ENCODE measurements at regions not wholly inside any gene's neighbourhood (a gene's known extent, or its start where the extent isn't known, plus 50 kb on each side); places are given as distances from the start of the nearest gene placed in this dataset.

DNA sequence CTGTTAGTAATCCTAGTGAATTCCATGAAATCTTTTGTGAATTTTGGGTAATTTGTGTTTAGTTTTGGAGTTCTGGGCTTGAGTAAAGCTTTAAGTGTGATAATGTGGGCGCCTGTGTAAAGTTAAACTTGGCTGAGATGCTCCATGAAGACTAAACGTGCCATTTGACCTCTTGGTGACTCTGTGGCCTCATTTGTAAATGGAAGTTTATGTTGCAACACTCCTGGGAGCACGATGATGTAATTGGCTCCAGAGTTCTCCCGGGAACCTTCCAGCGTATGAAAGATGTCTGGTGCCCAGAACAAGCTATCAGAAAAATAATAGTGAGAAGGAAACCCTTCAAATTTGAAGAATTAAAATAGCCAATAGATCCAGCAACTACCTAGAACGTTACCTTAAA, 981.2 kb downstream of the TLE4 start:
- DNase-seq (ENCODE audit: low read depth, low spot score), result no peak

DNA sequence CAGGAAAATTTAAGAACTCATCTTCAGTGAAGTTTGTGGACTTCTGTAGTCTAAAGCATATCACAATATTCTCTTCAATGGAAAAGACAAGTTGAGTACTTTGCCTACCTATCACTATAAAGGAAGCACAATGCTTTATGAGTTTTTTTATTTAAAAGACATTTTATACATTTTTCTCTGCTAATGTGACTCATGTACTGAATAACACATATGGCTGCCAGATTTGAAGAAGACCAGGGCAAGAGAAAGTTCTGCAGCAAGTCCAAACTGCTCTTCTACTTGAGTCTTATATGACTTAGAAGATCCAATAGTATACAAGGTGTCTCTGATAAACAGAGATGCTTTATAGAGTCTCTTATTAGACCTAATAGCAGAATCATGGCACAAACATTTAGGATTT, 978.4 kb downstream of the TLE4 start:
- DNase-seq (ENCODE audit: low read depth, low spot score), result no peak

DNA sequence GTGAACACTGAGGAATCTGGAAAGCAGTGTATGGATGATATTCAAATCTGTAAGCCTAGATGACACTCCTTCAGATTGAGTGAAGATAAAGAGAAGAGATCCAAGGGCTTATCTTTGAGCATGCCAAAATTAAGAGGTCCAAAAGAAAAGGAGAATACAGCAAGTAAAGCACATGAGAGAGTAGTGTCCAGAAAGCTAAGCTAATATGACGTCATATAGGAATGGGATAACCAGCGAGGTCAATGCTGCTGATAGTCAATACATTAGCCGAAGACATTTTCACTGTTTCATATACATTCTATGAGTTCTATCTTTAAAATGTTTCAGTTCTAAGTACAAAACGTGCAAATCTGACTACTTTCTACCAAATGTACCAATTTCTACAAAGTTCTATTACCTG, 975.8 kb downstream of the TLE4 start:
- no peak for DNase-seq (ENCODE audit: low read depth, low spot score)

DNA sequence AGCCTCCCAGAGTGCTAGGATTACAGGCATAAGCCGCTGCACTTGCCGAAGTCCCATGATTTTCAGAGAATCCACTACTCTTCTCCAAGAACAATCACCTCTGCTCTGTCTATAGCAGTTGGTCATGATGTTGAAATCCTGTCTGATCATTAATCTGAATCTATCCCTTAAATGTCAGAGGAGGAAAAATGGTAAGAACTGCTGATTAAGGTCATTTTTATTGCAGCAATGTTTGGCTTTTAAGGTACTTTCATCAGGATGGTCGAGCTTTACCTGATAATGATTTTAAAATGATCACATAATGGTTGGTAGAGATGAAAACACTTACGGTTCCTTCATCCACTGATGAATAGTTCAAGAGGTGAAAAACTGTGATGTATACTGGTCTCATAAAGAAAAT, 968.6 kb downstream of the TLE4 start:
- DNase-seq (ENCODE audit: low read depth, low spot score), result no peak

DNA sequence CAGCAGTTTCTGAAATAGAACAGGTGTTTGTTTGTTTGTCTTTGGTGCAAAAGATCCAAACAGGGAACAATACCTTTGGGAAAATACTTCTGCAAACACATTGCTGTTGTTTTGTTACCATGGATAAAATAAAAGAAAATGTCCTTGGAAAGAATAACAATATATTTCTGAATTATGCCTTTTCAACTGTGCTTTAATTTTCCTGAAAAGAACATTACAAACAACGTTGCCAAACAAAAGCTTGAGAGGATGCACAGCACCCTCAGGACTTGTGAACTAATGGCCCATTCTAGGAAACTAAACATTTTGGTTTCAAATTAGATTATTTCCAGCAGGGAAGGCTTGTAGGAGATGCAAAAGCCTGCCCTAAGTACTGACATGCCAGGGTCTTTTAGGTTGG, 967.2 kb downstream of the TLE4 start:
- DNase-seq (ENCODE audit: low read depth, low spot score), result no peak

DNA sequence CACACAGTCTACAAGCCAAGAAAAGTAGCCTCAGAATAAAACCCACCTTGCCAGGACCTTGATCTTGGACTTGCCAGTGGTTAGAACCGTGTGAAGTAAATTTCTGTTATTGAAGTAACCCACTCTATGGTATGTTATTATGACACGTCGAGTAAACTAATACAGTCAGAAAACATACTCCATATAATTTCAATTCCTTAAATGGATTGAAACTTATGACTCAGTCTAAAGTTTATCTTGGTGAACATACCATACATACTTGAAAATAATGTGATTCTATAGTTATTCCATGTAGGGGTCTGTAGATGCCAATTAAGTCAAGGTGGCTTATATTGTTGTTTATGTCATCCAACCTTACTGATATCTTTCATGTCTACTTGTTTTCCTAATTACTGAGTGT, 950.7 kb downstream of the TLE4 start:
- DNase-seq (ENCODE audit: low read depth, low spot score), result no peak

DNA sequence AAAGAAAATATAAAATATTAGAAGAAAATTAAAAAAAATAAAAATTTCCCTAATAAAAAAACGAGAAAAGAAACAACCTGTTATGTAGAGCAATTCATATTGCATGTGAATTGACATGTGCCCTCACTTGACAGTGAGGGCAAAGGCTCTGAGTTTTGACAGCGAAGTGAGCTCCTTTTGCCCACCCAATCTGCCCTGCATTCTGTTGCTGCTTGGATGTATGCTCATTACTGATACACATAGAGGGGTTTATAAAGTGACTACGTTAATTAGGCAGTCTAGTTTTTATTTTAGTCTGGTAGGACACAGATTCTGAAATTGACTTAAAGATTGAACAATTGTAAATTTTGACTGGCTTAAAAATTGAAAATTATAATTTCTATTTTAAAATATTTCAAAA, 949.4 kb downstream of the TLE4 start:
- DNase-seq (ENCODE audit: low read depth, low spot score), result no peak

DNA sequence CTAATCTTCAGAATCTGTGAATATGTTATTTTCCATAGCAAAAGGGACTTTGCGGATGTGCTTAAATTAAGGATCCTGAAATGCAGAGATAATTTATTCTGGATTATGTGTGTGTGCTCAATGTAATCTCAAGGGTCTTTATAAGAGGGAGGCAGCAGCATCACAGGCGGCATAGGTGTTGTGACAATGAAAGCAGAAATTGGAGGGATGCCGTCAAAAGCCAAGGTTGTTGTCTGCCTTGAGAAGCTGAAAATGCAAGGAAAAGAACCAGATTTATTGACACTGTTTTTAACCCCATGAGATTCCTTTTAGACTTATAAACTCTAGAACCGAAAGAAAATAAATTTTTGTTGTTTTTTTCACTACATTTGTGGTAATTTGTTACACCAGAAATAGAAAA, 948.5 kb downstream of the TLE4 start:
- no peak for DNase-seq (ENCODE audit: low read depth, low spot score)

DNA sequence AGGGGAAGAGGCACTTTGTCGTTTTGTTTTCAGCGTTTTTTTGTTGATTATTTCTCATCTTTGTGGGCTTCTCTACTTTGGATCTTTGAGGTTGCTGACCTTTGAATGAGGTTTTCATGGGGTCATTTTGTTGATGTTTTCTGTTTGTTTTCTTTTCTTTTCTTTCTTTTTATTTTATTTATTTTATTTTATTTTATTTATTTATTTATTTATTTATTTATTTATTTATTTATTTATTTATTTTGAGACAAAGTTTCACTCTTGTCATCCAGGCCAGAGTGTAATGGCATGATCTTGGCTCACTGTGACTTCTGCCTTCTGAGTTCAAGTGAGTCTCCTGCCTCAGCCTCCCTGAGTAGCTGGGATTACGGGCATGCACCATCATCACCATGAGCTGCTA, 946.7 kb downstream of the TLE4 start:
- DNase-seq (ENCODE audit: low read depth, low spot score), result no peak

DNA sequence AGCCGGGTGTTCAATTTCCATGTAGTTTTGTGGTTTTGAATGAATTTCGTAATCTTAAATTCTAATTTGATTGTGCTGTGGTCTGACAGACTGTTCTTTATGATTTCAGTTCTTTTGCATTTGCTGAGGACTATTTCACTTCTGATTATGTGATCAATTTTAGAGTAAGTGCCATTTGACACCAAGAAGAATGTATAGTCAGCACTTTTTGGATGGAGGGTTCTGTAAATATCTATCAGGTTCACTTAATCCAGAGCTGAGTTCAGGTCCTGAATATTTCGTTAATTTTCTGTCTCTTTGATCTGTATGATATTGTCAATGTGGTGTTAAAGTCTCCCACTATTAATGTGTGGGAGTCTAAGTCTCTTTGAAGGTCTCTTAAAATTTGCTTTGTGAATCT, 944.9 kb downstream of the TLE4 start:
- no peak for DNase-seq (ENCODE audit: low read depth, low spot score)

DNA sequence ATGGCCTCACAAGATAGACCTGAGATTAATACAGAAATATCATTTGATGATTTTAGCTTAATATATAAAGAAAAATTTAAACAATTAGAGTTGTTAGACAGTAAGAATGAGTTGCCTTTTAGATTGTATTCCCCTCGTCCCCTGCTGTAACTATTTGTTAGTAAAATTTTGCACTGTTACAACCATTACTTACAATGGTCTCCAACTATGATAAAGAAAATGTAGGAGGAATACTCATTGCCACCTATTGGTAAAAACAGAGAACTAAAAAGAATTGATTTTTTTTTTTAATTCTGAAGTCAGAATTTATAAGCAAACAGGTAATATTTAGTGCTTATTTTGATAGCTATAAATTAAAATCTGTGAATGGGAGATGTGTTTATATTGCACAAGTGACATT, 937.6 kb downstream of the TLE4 start:
- DNase-seq (ENCODE audit: low read depth, low spot score), result no peak

DNA sequence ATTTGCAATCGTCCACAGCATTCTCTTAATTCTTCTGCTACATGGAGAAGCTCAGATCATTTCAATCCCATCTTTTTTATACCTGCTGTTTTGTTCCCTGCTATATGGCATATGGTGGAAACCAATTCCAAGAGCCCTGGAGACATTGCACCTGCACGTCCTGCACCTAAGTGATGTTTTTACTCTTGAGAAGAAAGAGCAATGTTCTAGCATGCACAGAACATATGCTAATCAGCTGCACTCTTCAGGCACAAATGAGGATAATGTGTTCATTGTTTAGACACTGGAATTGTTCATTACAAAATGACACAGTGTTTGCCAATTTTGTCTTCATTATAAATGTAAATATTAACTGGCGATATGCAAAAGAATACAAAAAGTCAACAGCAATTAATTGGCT, 935.8 kb downstream of the TLE4 start:
- no peak for DNase-seq (ENCODE audit: low read depth, low spot score)

DNA sequence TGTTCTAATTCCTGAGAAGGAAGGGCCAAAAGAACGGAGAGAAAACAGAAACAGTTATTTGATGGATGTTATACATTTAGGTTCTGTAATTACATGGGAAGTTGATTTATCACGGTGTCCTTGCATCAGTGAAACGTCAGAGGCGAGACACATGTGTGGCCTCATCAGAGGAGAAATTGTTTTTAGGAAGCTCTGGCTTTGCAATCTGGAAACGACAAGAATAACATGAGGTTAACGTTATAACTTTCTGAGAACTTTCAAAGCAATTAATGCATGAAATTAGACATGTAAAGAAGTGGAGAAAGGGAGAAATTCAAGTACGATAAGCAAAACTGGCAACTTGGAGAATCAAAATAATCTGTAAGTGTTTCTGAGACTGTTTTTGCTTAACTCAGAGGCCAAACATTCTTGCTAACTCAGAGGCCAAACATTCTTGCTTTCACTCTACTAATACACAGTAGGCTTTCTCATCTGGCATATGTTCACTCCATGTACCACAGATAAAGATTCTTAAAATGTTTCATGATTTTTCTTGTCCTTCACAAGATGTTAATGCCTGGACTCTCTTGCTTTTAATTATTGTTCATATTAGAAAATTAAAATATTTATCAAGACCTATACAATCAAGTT, 933.0 kb downstream of the TLE4 start:
- DNase-seq (ENCODE audit: low read depth, low spot score), result no peak

DNA sequence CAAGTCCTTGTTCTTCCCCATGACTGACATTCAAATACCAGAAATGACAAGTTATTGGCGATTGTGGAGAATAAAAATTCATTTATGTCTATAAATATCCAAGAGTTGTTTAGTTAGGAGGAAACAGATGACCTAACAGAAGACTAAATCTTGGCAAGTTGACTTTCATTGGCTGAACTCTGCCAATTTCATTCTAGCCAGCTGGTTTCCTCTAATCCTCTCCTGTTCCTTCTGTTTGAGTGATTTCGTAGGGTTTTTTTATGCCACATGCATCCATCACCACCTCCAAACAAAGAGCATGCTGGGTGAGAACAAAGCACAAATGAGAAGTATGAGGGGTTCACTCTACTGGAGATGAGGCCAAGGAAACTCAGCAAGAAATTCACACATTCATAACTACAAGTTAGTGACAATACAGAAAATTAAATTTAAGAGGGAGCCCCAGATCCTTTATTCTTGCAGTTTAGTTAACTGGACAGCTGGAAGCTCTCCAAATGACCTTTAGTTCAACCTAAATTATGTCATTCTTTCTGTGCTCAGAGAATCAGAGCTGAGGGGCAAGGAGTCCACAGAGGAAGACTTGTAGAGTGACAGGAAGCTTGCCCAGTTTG, 932.0 kb downstream of the TLE4 start:
- no peak for DNase-seq (ENCODE audit: low read depth, low spot score)

DNA sequence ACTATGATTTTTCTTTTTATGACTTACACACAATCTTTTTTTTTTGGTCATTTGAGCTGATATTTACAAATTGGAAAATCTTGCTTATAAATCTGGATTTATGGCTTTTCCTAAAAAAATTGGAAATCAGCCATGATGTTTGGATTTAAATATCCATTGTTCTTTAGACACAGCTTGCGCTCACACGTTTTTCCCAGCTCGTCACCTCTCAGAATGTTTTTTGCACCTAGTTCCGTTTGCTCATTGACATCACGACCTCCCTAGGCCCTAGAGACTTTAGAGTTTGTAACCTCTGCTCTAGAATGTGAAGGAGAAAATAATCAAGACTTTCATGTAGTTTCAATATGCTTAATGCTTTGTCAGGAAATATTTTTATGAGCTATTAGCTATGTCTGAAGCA, 930.5 kb downstream of the TLE4 start:
- no peak for DNase-seq (ENCODE audit: low read depth, low spot score)

DNA sequence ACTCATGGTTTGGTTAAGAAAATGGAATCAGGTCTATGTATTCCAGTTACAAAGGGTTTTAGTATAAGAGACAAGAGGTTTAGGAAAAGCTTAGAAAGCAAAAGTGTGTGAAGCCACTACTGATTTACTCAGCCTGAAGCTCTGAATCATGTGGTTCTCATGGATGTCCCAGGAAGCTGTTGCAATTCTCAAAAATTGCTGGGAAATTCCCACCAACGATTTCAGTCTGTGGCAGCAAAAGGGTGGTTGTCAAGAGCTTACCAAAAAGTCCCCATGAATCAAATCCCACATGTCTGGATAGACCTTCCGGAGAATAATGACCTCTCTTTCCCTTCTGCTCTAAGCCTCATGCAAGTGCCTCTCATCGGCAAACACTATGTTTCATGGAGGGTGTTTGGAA, 929.9 kb downstream of the TLE4 start:
- DNase-seq (ENCODE audit: low read depth, low spot score), result no peak

DNA sequence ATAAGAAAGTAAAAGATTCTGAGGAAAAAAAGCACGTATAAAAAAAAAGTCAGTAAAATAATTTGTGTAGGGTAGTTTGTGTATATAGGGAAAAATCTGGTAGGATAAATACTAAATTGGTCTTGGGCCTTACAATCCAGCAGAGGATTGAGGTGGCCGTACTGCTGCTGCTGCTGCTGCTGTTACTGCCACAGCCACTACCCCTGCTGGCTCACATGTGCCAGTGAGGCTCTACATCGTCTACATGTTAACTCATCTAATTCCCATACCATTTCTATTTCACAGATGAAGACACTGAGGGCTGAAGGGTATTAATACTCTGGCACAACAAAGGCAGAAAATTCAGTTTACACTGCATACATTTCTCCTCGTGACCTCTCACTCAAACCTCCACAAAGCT, 928.5 kb downstream of the TLE4 start:
- no peak for DNase-seq (ENCODE audit: low read depth, low spot score)

DNA sequence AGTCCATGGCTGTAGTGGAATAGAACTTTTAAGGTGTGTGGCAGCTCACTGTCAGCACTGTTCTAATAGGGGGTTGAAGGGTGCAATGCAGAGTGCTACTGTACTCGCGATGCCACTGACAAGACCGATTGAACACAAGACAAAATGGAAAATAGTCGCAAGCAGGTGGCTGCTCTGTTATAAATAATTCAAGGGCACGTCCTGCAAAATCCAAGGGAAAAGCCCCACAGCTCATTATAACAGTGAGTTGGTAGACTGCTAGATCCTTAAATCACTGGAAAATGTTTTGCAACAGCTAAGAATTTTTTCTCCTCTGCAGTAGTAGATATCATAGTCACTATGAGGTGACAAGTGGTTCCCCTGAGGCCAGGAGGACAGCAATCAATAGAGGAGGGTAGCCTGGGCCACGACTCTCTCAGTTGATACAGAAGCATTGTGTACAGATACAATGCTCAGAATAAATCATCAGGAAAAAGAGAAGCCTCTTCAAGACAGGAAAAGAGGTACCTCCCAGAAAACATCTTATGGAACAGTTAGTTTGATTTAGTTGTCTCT, 926.3 kb downstream of the TLE4 start:
- DNase-seq (ENCODE audit: low read depth, low spot score), result no peak

DNA sequence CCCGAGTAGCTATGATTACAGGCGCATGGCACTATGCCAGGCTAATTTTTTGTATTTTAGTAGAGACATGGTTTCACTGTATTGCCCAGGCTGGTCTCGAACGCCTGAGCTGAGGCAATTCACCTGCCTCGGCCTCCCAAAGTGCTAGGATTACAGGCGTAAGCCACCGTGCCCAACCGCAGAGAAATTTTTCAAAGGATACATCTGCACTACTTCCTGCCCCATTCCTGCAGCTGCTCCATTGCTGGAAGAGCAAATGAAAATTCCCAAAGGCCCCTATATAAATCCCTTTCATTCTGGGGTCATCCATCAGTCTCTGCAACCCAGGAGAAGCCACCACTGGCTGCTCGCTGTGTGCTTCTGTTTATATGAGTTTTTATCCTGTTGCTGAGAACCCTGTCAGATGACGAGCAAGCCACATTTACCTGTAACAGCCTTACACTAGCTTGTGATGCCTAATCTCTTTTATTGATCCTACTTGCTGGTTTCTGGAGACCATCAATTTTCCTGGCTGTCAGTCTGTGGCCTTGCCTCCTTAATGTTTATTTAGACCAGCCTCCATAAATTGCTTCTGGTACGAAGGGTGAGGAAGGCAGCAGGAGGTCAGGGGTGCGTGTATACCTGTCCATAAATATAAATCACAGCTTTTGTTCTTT, 925.3 kb downstream of the TLE4 start:
- DNase-seq (ENCODE audit: low read depth, low spot score), result no peak

DNA sequence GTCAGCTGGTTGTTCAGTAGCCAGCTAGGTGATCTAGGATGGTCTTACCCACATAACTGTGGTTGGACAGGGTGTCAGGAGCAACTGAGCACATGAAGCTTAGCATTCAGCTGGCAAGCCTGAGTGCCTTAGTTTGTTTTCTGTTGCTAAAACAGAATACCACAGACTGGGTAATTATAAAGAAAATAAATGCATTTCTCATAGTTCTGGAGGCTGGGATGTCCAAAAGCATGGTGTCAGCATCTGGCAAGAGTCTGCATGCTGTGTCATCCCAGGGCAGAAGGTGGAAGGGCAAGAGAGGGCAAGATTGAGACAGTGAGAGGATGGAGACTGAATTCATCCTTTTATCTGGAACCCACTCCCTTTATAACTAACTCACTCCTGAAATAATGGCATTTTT, 921.5 kb downstream of the TLE4 start:
- DNase-seq (ENCODE audit: low read depth, low spot score), result no peak

DNA sequence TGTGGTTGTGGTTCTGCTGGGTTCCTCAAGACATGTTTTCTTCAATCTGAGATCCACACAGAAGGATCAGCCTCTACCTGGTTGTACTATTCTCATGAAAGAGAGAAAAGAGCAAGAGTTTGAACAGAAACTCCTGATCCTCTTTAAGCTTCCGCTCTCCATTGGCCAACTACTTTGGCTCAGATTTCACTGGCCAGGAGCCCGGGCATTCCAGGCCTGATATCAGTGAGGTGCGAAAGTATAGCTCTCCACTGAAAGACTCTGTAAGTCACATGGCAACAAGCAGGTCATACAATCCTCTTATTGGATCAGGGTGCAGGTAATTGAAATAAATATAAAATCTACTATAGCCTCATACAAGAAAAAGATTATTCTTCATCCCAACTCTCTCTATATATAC, 920.5 kb downstream of the TLE4 start:
- no peak for DNase-seq (ENCODE audit: low read depth, low spot score)

DNA sequence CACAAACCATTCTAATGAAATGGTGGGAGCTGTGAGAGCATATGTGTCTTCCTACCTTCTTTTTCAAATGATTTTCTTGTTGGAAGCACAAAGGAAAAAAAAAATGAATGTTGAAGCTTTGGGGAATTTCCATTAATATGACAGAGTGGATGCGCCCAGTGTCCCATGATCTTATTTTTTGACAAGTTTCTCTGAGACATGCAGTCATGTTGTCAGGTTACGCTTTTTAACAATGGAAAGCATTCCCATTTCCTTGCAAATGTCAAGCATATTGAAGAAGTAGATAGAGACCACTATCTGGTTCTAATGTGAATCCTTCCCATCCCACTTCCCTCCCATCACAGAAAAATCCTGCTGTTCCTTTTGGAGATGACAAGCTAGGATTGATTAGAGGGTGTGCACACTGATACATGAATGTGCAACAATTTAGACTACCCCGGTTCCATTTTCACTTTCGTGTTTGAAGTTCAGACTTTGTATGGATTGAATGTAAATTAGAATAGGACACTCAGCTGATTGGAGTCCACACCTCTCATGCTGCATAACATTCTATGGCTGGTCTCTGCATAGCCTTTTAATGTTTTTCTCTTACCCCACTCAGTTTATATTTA, 919.4 kb downstream of the TLE4 start:
- no peak for DNase-seq (ENCODE audit: low read depth, low spot score)

DNA sequence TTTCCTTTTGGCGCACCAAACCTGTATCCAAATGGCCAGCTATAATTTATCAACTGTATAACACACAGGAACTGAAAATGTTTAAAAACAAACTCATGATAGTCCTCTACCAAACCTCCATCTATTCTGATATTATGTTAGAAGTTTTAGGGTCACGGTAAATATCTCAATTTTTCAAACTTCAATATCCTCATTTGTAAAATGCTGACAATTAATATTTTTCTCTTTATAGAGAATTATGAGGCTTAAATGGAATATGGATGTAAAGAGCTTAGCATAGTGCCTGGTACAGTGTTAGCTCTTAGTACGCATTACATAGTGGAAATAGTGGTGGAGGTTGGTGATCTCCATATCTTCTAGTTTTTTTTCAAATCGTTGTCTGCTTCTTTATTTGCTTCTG, 917.6 kb downstream of the TLE4 start:
- DNase-seq (ENCODE audit: low read depth, low spot score), result no peak
